ENCODE measurements at regions not wholly inside any gene's neighbourhood (a gene's known extent, or its start where the extent isn't known, plus 50 kb on each side); places are given as distances from the start of the nearest gene placed in this dataset.

DNA sequence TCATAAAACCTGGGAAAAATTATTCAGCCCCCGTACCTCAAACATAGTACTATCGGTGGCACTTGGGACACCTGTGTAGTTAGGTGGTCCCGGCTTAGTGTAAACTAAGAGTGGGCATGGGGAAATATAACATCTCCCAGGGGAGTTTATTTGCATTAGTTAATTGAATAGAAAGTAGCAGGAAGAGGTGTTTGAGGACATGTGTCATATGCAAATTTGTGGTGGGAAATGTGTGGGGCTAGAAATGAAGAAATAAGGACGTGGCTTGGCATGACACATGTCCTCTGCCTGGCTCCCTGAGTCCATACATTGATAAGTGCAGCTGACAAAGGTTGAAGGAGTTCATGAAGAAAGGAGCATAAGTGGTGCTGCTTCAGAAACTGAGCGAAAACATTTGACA lies 483.6 kb downstream of the SH2D1A start:
- Mint-ChIP-seq H3K9me3 (no peaks in the 10 kb centered on the region), H3K4me1 (peaks cover 18% of the 10 kb centered on the region), H3K27ac (no peak overlapping the region), H3K27me3 (no peaks in the 10 kb centered on the region), H3K4me3 (no peak overlapping the region), H3K36me3 (ENCODE audit: low read depth) (no peaks in the 10 kb centered on the region)
- ChIA-PET POLR2A (no interaction called here), CTCF (no interaction called here)
- no peak for DNase-seq

DNA sequence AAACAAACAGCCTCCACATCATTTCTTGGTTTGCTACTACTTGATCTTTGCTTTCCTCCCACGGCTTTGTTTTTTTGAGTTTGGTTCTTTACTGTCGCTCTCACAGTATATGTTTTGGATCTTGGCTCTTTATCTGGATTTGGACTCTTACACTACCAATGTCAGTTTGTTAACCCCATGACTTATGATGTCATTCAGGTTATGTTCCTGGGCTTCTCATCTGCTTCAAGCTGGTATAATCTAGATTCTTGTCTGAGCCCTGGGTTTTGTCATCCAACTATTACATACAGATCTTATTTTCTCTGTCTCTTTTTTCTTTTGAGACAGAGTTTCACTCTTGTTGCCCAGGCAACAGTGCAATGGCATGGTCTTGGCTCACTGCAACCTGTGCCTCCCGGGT lies 482.9 kb upstream of the TEX13C start:
- Mint-ChIP-seq H3K4me1 (peaks cover 7% of the 10 kb centered on the region), H3K27ac (peak overlapping the region; percentile 25), H3K4me3 (no peak overlapping the region), H3K27me3 (peaks cover 2% of the 10 kb centered on the region), H3K36me3 (ENCODE audit: low read depth) (no peaks in the 10 kb centered on the region), H3K9me3 (no peaks in the 10 kb centered on the region)
- ChIA-PET POLR2A (no interaction called here), CTCF (no interaction called here)
- DNase-seq: no peak

DNA sequence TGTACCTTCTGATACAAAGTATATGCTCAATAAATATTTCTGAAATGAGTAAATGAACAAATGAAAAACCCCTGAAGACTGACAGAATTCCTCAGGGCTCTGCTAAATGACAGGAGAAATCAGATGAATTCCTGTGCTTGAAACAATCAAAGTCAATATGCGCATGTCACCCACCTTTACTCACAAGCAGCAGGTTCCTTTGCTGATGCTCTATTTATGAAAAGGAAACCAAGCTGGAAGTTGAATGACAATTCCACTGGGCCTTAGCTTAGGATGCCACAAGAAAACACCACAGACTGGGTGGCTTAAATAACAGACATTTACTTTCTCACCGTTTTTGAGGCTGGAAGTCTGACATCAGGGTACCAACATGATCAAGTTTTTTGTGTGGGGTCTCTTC lies 477.5 kb upstream of the TEX13C start:
- H3K4me3 Mint-ChIP-seq: no peak overlapping the region
- no peak for DNase-seq
- H3K9me3 Mint-ChIP-seq: no peaks in the 10 kb centered on the region
- CTCF ChIA-PET: no interaction called here
- no peak overlapping the region for H3K27ac Mint-ChIP-seq
- H3K27me3 Mint-ChIP-seq: peaks cover 2% of the 10 kb centered on the region
- POLR2A ChIA-PET: no interaction called here
- no peaks in the 10 kb centered on the region for H3K36me3 Mint-ChIP-seq (ENCODE audit: low read depth)
- no peaks in the 10 kb centered on the region for H3K4me1 Mint-ChIP-seq

DNA sequence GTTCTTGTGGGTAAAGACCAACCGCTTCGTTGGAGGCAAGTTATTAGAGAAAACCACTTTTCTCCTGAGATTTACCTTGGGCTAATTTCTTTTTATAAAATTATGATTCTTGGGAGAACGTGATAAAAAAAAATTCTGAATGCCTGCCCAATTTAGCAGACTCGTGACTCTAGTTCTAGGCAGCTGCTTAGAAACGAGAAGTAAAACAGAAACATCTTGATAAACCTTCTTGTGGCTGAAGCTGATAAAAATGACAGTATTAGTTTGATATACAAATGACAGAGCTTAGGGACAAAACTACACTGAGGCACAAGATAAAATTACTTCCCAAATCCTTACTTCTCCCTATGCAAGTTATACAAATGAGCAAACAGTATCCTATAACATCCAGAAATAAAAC lies 458.9 kb upstream of the TEX13C start:
- ChIA-PET POLR2A (no interaction called here), CTCF (interaction anchor here (0.5 kb wide), 1 partner anchor 417 kb away, joined by 3 read pairs; no protein-coding TSS in a partner anchor)
- Mint-ChIP-seq H3K27ac (no peak overlapping the region), H3K4me1 (no peaks in the 10 kb centered on the region), H3K36me3 (ENCODE audit: low read depth) (no peaks in the 10 kb centered on the region), H3K9me3 (no peaks in the 10 kb centered on the region), H3K4me3 (no peak overlapping the region), H3K27me3 (no peaks in the 10 kb centered on the region)
- DNase-seq: no peak

DNA sequence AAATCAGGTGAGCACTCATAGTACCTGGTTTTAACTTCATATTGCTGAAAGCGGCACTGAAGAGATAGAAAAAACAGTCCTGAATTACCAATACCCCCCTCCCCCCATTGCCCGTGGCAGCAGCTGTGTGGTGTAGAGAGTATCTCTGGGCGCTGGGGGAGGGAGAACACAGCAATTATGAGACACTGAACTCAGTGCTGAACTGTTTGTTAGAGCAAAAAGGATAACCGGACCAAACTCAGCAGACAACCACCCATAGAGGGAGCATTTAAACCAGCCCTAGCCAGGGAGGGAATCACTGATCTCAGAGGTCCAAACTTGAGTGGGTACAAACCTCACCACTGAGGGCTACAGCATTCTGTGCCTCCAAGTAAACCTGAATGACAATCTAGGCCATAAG lies 457.4 kb upstream of the TEX13C start:
- no peak for DNase-seq
- CTCF ChIA-PET: interaction anchor here (0.6 kb wide), 1 partner anchor 139 kb away, joined by 4 read pairs; no protein-coding TSS in a partner anchor
- Mint-ChIP-seq H3K4me3 (no peak overlapping the region), H3K36me3 (ENCODE audit: low read depth) (no peaks in the 10 kb centered on the region), H3K9me3 (no peaks in the 10 kb centered on the region), H3K27me3 (no peaks in the 10 kb centered on the region), H3K4me1 (no peaks in the 10 kb centered on the region), H3K27ac (no peak overlapping the region)
- POLR2A ChIA-PET: no interaction called here

DNA sequence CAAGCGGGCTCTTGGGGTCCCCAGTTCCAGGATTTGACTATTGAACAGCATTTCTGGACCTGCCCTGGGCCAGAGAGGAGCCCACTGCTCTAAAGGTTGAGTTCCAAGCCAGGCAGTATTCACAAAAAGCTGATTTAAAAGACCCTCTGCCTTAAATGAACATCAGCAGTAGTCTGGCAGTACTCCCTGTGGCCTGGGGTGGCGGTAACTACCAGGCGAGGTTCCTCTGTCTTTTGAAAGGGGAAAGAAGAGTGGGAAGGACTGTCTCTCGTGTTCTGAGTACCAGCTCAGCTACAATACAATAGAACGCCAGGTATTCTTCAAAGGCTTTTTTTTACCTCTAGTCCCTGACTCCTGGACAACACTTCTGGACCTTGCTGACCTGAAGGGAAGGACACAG lies 456.4 kb upstream of the TEX13C start:
- no peak for DNase-seq
- Mint-ChIP-seq H3K27ac (no peak overlapping the region), H3K4me1 (no peaks in the 10 kb centered on the region), H3K27me3 (no peaks in the 10 kb centered on the region), H3K9me3 (no peaks in the 10 kb centered on the region), H3K4me3 (no peak overlapping the region), H3K36me3 (ENCODE audit: low read depth) (no peaks in the 10 kb centered on the region)
- ChIA-PET POLR2A (no interaction called here), CTCF (no interaction called here)

DNA sequence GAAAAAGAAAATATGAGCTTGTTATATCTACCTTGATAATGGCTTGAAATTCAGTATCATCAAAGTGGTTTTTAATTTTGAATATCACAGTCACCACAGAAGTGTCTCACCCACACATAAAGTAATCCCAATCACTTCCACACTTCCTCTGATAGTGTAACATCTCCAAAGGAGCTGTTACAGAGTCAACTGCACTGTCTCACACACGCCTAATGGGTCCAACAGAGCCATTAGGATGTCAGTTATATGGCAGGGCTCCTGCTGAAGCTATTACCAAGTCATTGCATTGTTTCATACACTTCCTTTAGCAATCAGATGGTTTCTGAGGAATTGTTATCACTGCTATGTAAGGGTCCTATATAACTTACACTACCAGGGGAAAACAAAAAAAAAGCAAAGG lies 432.1 kb upstream of the TEX13C start:
- DNase-seq: no peak
- Mint-ChIP-seq H3K27me3 (no peaks in the 10 kb centered on the region), H3K36me3 (ENCODE audit: low read depth) (no peaks in the 10 kb centered on the region), H3K27ac (no peak overlapping the region), H3K4me1 (no peaks in the 10 kb centered on the region), H3K9me3 (no peaks in the 10 kb centered on the region), H3K4me3 (no peak overlapping the region)
- ChIA-PET CTCF (no interaction called here), POLR2A (no interaction called here)

DNA sequence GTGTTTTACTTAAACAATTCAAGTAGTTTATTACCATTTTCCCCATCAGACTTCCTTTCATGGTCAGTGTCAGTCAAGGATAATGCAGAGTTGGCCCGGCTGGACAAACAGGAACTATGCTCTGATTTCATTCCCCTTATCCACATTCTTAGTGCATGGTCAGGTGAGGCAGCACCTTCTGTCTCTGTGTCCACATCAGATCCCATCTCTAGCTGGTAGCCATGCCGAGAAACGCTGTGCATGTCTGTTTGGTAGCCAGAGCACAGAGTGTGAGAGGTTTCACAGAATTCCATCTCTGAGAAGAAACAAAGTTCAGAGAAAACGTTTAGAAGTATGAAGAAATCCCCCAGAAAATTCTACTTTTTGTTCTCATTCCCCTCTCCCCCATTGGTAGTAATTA lies 423.7 kb upstream of the TEX13C start:
- Mint-ChIP-seq H3K4me1 (no peaks in the 10 kb centered on the region), H3K36me3 (ENCODE audit: low read depth) (no peaks in the 10 kb centered on the region), H3K4me3 (no peak overlapping the region), H3K27ac (no peak overlapping the region), H3K27me3 (no peaks in the 10 kb centered on the region), H3K9me3 (no peaks in the 10 kb centered on the region)
- ChIA-PET POLR2A (no interaction called here), CTCF (no interaction called here)
- DNase-seq: no peak

DNA sequence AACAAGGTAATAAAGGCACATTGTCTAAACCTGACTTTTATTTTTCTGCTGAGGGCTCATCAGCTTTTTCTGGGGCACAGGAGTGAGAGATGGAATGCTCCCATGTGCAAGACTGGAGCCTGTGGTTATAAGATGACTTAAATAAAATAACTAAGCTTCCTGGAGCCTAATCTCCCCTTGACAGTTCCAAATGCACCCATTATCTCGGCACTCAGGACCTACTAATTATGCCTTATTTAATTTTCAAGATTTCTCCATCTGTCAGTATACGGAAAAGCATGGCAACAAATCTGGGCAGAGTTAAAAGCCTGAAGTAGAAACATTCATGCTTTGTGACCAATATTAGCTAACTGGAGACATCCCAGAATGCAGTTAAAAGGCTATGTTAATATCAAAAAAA lies 416.7 kb upstream of the TEX13C start:
- no peak for DNase-seq
- Mint-ChIP-seq H3K4me3 (no peak overlapping the region), H3K27ac (no peak overlapping the region), H3K4me1 (no peaks in the 10 kb centered on the region), H3K9me3 (no peaks in the 10 kb centered on the region), H3K27me3 (no peaks in the 10 kb centered on the region), H3K36me3 (ENCODE audit: low read depth) (no peaks in the 10 kb centered on the region)
- POLR2A ChIA-PET: no interaction called here
- CTCF ChIA-PET: no interaction called here

DNA sequence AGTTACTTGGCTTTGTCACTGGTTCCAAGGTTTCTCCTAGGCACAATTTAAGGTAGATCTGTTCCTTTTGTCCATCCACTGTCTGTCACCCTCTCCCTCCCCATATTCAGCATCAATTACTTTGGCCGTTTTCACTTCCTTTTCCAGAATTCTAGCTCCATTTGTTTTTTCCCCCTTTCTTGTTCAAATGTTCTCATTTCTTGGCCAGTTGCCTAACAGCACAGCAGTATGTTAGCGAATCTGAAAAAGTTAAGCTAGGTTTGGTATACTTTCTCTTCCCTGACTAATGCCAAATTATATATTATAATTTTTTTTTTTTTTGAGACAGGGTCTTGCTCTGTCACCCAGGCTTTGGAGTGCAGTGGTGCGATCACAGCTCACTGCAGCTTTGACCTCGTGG lies 409.1 kb upstream of the TEX13C start:
- CTCF ChIA-PET: interaction anchor here (1.0 kb wide), 1 partner anchor 130 kb away, joined by 3 read pairs; no protein-coding TSS in a partner anchor
- no peaks in the 10 kb centered on the region for H3K4me1 Mint-ChIP-seq
- POLR2A ChIA-PET: no interaction called here

DNA sequence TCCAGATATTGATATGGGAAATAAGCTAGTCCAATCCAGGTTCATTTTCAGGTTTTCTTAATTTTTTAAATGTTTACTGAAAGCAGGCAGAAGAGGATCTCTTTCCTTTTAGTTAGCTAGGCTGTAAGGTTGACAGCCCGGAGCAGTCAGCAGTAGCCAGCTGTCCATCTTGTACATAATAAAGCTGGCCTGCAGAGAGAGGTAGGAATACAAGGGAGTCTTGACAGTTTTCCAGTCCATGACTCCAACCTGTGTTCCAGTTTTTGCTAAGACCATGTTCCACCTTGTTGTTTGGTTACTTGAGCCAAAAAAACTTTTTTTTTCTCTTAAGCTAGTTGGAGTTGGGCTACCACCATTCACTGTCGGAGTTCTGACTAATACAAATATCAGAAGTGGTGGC lies 402.7 kb upstream of the TEX13C start:
- no peak for DNase-seq
- H3K27me3 Mint-ChIP-seq: no peaks in the 10 kb centered on the region
- no peaks in the 10 kb centered on the region for H3K4me1 Mint-ChIP-seq
- CTCF ChIA-PET: interaction anchor here (1.2 kb wide), 1 partner anchor 9 kb away, joined by 3 read pairs; no protein-coding TSS in a partner anchor
- POLR2A ChIA-PET: no interaction called here
- H3K9me3 Mint-ChIP-seq: no peaks in the 10 kb centered on the region
- H3K27ac Mint-ChIP-seq: no peak overlapping the region
- H3K4me3 Mint-ChIP-seq: no peak overlapping the region
- H3K36me3 Mint-ChIP-seq (ENCODE audit: low read depth): no peaks in the 10 kb centered on the region

More for the DNA sequence above, 409.1 kb upstream of the TEX13C start:
- DNase-seq: no peak
- Mint-ChIP-seq H3K36me3 (ENCODE audit: low read depth) (no peaks in the 10 kb centered on the region), H3K27me3 (no peaks in the 10 kb centered on the region), H3K4me3 (no peak overlapping the region), H3K27ac (no peak overlapping the region), H3K9me3 (no peaks in the 10 kb centered on the region)

DNA sequence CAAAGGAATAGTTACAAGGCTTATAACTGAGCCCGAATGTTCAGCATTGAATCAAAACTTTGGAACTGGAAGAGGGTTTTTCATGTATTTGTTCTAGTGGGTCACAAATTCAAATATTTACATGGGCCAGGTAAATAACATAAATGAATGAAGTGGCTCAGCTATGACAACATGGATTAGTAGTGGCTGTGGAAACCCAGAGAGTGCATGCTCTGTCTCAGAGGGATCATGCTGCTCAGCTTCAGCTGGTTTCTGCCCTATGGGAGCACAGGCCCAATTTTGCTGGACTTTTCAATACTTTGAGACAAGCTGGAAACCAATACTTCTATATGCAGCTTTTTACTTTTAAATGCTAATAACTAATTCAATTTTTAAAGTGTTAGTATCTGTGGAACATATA lies 394.0 kb upstream of the TEX13C start:
- ChIA-PET CTCF (no interaction called here), POLR2A (no interaction called here)
- Mint-ChIP-seq H3K4me1 (peaks cover 4% of the 10 kb centered on the region), H3K36me3 (ENCODE audit: low read depth) (no peaks in the 10 kb centered on the region), H3K27me3 (no peaks in the 10 kb centered on the region), H3K9me3 (no peaks in the 10 kb centered on the region), H3K4me3 (no peak overlapping the region), H3K27ac (no peak overlapping the region)
- DNase-seq: no peak

DNA sequence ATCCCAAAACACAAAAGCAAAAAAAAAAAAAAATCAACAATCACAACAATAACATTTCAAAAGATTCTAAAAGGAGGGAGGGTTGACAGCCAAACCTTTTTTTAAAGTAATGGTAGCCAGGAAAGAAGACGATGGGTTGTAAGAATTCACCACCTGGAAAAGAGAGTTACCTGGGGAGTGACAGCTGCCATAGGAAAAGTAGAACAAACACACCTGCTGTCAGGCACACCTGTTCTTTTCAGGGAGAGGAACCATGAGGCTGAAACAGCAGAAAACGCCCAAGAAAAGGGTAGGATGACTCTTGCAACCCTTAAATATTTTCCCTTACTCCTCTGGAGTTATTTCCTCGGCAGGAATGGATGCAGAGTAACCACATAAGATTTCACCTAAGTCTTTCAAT lies 388.4 kb upstream of the TEX13C start:
- H3K27me3 Mint-ChIP-seq: no peaks in the 10 kb centered on the region
- POLR2A ChIA-PET: no interaction called here
- no peaks in the 10 kb centered on the region for H3K9me3 Mint-ChIP-seq
- H3K4me1 Mint-ChIP-seq: no peaks in the 10 kb centered on the region
- no peaks in the 10 kb centered on the region for H3K36me3 Mint-ChIP-seq (ENCODE audit: low read depth)
- no peak for DNase-seq
- H3K27ac Mint-ChIP-seq: no peak overlapping the region
- H3K4me3 Mint-ChIP-seq: no peak overlapping the region
- CTCF ChIA-PET: no interaction called here

DNA sequence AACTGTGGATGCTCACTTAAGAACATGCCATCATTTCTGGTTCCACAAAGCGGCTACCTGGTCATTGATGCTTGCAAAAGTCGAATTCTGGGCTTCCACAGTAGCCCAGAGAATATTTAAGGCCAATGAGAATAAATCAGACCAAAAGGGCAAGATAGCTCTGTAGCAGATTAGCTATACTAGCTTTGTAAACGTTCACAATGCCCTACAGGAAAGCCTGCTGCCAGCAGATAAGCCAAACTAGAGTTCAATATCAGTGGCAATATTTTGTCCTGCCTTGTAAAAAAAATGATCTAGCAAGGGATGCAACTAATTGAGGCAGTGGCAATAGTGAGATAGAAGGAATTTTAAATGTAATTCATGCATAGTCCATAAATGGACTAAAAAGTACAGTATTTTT lies 387.7 kb upstream of the TEX13C start:
- Mint-ChIP-seq H3K4me3 (no peak overlapping the region), H3K27me3 (no peaks in the 10 kb centered on the region), H3K4me1 (no peaks in the 10 kb centered on the region), H3K36me3 (ENCODE audit: low read depth) (no peaks in the 10 kb centered on the region), H3K27ac (no peak overlapping the region), H3K9me3 (no peaks in the 10 kb centered on the region)
- ChIA-PET POLR2A (no interaction called here), CTCF (no interaction called here)
- no peak for DNase-seq

DNA sequence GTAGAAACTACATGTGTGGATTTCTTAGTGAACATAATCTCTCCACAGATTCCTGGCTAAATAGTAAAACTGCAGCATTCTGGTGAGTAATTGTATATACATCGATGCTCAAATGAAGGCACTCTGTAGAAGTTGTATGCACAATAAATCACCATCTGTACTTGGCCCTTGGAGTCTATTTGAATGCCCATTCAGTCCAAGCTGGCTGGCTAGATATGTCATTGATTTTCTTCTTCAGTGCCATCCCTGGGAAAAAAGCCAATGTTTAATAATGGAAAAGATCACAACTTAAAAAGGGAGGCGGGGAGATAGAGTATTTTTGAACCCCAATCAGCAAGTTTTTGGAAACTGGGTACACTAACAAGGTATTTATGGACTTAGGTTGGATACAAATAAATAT lies 381.0 kb upstream of the TEX13C start:
- H3K27ac Mint-ChIP-seq: no peak overlapping the region
- no peaks in the 10 kb centered on the region for H3K4me1 Mint-ChIP-seq
- DNase-seq: no peak
- POLR2A ChIA-PET: no interaction called here
- no peaks in the 10 kb centered on the region for H3K9me3 Mint-ChIP-seq
- CTCF ChIA-PET: no interaction called here
- no peak overlapping the region for H3K4me3 Mint-ChIP-seq
- H3K36me3 Mint-ChIP-seq (ENCODE audit: low read depth): no peaks in the 10 kb centered on the region
- no peaks in the 10 kb centered on the region for H3K27me3 Mint-ChIP-seq

Measured in activated CD4-positive, alpha-beta T cell treated with anti-CD3 and anti-CD28 coated beads, Interleukin-2, amount 10 ng/mL, durations not matched to agents 7 days and 5 days (primary cell).